D721Med (cell line): ENCODE measurements at regions not wholly inside any gene's neighbourhood (a gene's known extent, or its start where the extent isn't known, plus 50 kb on each side); places are given as distances from the start of the nearest gene placed in this dataset.

Experiments used
- DNase-seq: peaks from one replicate; pipeline ENCODE4 v3.0.0; 2011; ENCODE audit warnings: low spot score; ENCODE audit not compliant: insufficient read length
- FAIRE-seq: peaks from 2 replicates; lab custom pipeline; 2011; peaks lifted over from hg19 to GRCh38; lab: Jason Lieb, UNC
- TF ChIP-seq, protein P1 (sequence below): IDR thresholded peaks from 2 replicates; pipeline ENCODE4 v1.5.1; 2012; ENCODE audit warnings: mild to moderate bottlenecking, control low read depth; ENCODE audit not compliant: insufficient read depth; ENCODE audit errors: missing control alignments

DNA sequence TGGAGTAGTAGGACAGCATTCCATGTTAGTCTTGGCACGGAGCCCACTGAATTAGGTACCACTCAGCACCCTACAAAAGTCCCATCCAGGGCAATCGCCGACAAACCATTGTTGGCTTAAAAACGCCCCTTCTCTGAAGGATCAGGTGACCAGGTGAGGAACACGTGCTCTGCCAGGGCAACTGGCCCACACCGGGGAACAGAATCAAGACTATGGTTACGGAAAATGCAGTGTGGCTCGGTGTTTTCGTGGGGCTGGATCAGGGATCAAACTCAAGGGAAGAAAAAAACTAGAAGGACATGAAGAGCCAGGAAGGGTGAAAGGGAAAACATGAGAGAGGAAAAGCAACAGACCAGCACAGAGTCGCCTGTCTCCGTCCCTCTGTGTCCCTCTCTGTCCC is 177.8 kb upstream of the ARID1B start:
- TF ChIP-seq, protein P1, sequence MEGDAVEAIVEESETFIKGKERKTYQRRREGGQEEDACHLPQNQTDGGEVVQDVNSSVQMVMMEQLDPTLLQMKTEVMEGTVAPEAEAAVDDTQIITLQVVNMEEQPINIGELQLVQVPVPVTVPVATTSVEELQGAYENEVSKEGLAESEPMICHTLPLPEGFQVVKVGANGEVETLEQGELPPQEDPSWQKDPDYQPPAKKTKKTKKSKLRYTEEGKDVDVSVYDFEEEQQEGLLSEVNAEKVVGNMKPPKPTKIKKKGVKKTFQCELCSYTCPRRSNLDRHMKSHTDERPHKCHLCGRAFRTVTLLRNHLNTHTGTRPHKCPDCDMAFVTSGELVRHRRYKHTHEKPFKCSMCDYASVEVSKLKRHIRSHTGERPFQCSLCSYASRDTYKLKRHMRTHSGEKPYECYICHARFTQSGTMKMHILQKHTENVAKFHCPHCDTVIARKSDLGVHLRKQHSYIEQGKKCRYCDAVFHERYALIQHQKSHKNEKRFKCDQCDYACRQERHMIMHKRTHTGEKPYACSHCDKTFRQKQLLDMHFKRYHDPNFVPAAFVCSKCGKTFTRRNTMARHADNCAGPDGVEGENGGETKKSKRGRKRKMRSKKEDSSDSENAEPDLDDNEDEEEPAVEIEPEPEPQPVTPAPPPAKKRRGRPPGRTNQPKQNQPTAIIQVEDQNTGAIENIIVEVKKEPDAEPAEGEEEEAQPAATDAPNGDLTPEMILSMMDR = no peak
- DNase-seq = no peak
- FAIRE-seq = no peak

GRCh38 chr6:156598855-156599180 is 178.4 kb upstream of the ARID1B start:
- FAIRE-seq (no peak), DNase-seq (peak; percentile 46)
- TF ChIP-seq, protein P1 = no peak

DNA sequence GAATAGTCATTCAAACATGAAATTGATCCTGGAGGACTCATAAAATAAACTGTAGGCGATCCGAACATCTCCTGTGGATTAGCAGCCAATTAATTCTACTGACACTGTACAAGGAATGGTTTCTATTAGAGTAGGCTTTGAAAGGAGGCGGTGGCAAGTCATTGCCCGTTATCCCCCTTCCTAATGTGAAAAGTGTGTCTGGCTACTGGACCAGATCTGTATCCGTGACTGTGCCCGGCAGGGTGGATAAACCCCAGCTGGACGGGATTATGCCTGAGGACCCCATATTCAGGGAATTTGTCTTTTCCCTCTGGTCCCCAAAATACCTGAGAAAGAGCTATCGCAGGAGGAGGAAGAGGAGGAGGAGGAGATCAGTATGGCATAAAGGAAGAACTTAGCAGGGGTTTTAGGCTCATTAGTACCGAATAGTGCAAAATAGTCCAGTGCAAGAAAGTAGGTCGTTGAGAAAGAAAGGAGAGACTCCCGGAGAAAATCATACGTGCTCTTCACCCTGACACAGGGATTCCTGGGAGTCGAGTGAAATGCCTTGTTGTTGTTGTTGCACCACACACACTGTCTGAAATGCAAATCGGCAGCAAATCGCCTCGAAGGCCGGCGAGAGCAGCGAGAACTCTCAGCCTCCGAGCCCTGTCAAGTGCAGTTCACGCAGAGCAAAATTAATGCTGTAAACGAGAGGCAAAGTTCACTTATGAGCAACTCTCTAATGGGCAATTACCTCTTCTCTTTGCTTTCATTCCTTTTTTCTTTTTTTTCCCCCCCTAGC is 178.9 kb upstream of the ARID1B start:
- TF ChIP-seq, protein P1 = no peak
- DNase-seq = no peak
- FAIRE-seq = no peak

GRCh38 chr6:156597095-156597494 is 180.1 kb upstream of the ARID1B start:
- TF ChIP-seq, protein P1 = no peak
- FAIRE-seq (no peak), DNase-seq (no peak)

- TF ChIP-seq, protein P1 = no peak
- no peak for DNase-seq
- no peak for FAIRE-seq
Measured at GRCh38 chr6:156595476-156595875, 181.7 kb upstream of the ARID1B start.

- no peak for DNase-seq
- FAIRE-seq = no peak
- TF ChIP-seq, protein P1 = no peak
Measured at GRCh38 chr6:156593893-156594292, 183.3 kb upstream of the ARID1B start.

GRCh38 chr6:156593127-156593526 is 184.1 kb upstream of the ARID1B start:
- TF ChIP-seq, protein P1 = no peak
- DNase-seq (no peak), FAIRE-seq (no peak)
